ENCODE measurements at regions not wholly inside any gene's neighbourhood (a gene's known extent, or its start where the extent isn't known, plus 50 kb on each side); places are given as distances from the start of the nearest gene placed in this dataset.

DNA sequence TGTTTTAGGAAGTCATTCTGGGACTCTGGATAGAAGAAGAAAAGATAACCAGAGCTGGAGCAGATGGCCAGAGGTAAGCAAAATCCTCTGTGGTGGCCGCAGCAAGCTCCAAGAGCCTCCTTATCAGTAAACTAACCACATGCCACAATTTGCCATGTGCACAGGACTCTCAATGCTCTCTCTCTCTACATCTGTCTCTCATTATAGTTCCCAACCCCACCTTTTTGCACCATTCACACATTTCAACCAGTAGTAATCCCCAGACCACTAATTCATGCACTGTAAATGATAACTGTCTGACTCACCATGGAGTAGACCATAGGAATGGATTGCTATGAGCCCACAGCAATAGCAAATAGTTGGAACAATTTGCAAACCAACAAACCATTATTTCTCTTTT, 526.1 kb downstream of the TLR4 start:
- WGBS, 2 donors: 6 to 17% methylated on average over 1 of the region's 1 CpG
- DNase-seq: no peak
- TF ChIP-seq POLR2A (IDR thresholded peaks at IDR 0.05): no peak
- no peak for TF ChIP-seq EP300 (IDR thresholded peaks at IDR 0.05)
- no peak for TF ChIP-seq POLR2AphosphoS5 (IDR thresholded peaks at IDR 0.05)
- TF ChIP-seq, protein P1, sequence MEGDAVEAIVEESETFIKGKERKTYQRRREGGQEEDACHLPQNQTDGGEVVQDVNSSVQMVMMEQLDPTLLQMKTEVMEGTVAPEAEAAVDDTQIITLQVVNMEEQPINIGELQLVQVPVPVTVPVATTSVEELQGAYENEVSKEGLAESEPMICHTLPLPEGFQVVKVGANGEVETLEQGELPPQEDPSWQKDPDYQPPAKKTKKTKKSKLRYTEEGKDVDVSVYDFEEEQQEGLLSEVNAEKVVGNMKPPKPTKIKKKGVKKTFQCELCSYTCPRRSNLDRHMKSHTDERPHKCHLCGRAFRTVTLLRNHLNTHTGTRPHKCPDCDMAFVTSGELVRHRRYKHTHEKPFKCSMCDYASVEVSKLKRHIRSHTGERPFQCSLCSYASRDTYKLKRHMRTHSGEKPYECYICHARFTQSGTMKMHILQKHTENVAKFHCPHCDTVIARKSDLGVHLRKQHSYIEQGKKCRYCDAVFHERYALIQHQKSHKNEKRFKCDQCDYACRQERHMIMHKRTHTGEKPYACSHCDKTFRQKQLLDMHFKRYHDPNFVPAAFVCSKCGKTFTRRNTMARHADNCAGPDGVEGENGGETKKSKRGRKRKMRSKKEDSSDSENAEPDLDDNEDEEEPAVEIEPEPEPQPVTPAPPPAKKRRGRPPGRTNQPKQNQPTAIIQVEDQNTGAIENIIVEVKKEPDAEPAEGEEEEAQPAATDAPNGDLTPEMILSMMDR (IDR thresholded peaks at IDR 0.05): no peak
- H3K4me1 ChIP-seq: no peaks in the 10 kb centered on the region
- H3K9me3 ChIP-seq: no peaks in the 10 kb centered on the region
- H3K27me3 ChIP-seq: no peaks in the 10 kb centered on the region
- no peaks in the 10 kb centered on the region for H3K36me3 ChIP-seq
- no peak overlapping the region for H3K4me3 ChIP-seq
- H3K27ac ChIP-seq: no peak overlapping the region
- no peak for ATAC-seq (ENCODE audit: low FRiP score in 2 of 2)

DNA sequence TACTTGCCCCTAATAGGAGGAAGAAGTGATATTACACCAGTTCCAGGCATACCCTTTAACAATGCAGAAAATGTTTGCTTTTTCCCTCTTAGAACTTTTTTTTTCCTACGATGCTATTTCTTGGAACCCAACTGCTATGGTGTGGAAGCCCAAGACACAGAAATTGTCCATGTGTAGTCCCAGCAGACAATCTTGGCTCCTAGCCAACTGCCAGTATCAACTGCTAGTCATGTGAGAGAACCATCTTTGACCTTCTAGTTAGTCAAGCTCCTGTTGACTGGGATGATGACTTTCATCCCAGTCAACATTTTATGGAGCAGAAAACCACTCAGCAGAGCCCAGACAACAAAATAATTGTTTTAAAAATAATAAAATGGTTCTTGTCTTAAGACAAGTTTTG, 532.4 kb downstream of the TLR4 start:
- DNase-seq (no peak), ATAC-seq (ENCODE audit: low FRiP score in 2 of 2) (no peak)
- no peak for TF ChIP-seq POLR2A (IDR thresholded peaks at IDR 0.05)
- TF ChIP-seq, protein P1 (IDR thresholded peaks at IDR 0.05): no peak
- TF ChIP-seq POLR2AphosphoS5 (IDR thresholded peaks at IDR 0.05): no peak
- TF ChIP-seq EP300 (IDR thresholded peaks at IDR 0.05): no peak
- Histone ChIP-seq H3K27ac (no peak overlapping the region), H3K9me3 (peaks cover 0 to 4% (median 0%) of the 10 kb centered on the region in 4 donors), H3K36me3 (no peaks in the 10 kb centered on the region), H3K27me3 (no peaks in the 10 kb centered on the region), H3K4me1 (no peaks in the 10 kb centered on the region), H3K4me3 (no peak overlapping the region)
- 83 to 88% methylated on average over 1 of the region's 1 CpG for WGBS, 2 donors

- no peak for TF ChIP-seq POLR2A (IDR thresholded peaks at IDR 0.05)
- no peak for TF ChIP-seq POLR2AphosphoS5 (IDR thresholded peaks at IDR 0.05)
- TF ChIP-seq, protein P1 (IDR thresholded peaks at IDR 0.05): no peak
- TF ChIP-seq EP300 (IDR thresholded peaks at IDR 0.05): no peak
- H3K9me3 ChIP-seq: peaks cover 0 to 4% (median 0%) of the 10 kb centered on the region in 4 donors
- DNase-seq (no peak), ATAC-seq (ENCODE audit: low FRiP score in 2 of 2) (no peak)
- no peaks in the 10 kb centered on the region for H3K36me3 ChIP-seq
- H3K27ac ChIP-seq: no peak overlapping the region
- H3K27me3 ChIP-seq: no peaks in the 10 kb centered on the region
- H3K4me3 ChIP-seq: no peak overlapping the region
- H3K4me1 ChIP-seq: no peaks in the 10 kb centered on the region
These were observed 533.9 kb downstream of the TLR4 start for GRCh38 chr9:118238139-118238538.

DNA sequence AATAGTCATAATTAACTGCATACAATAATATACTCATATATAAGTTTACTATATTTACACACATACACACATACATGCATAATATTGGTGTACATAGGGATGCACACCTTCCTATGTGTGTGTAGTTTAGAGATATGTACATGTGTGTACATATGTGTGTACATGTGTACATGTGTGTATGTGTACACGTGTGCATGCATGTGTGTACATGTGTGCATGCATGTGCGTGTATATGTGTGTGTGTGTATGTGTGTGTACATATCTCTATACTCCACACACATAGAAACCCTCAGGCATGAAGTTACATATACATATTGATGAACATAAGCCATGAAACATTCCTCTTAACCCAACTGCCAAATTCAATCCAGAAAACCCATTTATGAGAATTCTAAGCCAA, 547.8 kb downstream of the TLR4 start:
- Histone ChIP-seq H3K27me3 (no peaks in the 10 kb centered on the region), H3K36me3 (no peaks in the 10 kb centered on the region), H3K4me3 (no peak overlapping the region), H3K4me1 (no peaks in the 10 kb centered on the region), H3K9me3 (peaks cover 0 to 3% (median 0%) of the 10 kb centered on the region in 4 donors), H3K27ac (no peak overlapping the region)
- ATAC-seq (ENCODE audit: low FRiP score in 2 of 2): no peak
- TF ChIP-seq POLR2AphosphoS5 (IDR thresholded peaks at IDR 0.05) (no peak), EP300 (IDR thresholded peaks at IDR 0.05) (no peak), POLR2A (IDR thresholded peaks at IDR 0.05) (no peak)
- TF ChIP-seq, protein P1 (IDR thresholded peaks at IDR 0.05): no peak
- DNase-seq: no peak
- 81 to 96% methylated on average over 2 of the region's 2 CpGs for WGBS, 2 donors

- Histone ChIP-seq H3K4me1 (no peaks in the 10 kb centered on the region), H3K4me3 (no peak overlapping the region), H3K27me3 (no peaks in the 10 kb centered on the region), H3K9me3 (peaks cover 0 to 3% (median 1%) of the 10 kb centered on the region in 4 donors), H3K27ac (no peak overlapping the region), H3K36me3 (no peaks in the 10 kb centered on the region)
- no peak for TF ChIP-seq POLR2AphosphoS5 (IDR thresholded peaks at IDR 0.05)
- TF ChIP-seq, protein P1 (IDR thresholded peaks at IDR 0.05): no peak
- no peak for TF ChIP-seq POLR2A (IDR thresholded peaks at IDR 0.05)
- no peak for TF ChIP-seq EP300 (IDR thresholded peaks at IDR 0.05)
- WGBS, 2 donors: 63 to 78% methylated on average over 1 of the region's 1 CpG
- ATAC-seq (ENCODE audit: low FRiP score in 2 of 2) (no peak), DNase-seq (no peak)
These were observed 558.0 kb downstream of the TLR4 start for GRCh38 chr9:118262191-118262590.

All from upper lobe of left lung (tissue), 6 donors.